HEK293T (cell line): ENCODE measurements at regions not wholly inside any gene's neighbourhood (a gene's known extent, or its start where the extent isn't known, plus 50 kb on each side); places are given as distances from the start of the nearest gene placed in this dataset.

ENCODE experiments used
- ARNT ChIP-seq: fragments of 450-650 bp; IDR thresholded peaks from 2 replicates; pipeline ENCODE4 v1.6.1; 2017; ENCODE audit warnings: mild to moderate bottlenecking
- ELF4 ChIP-seq: fragments of 450-650 bp; IDR thresholded peaks from 2 replicates; pipeline ENCODE4 v1.6.1; 2017; ENCODE audit warnings: antibody characterized with exemption
- FOXA1 ChIP-seq: fragments of 450-650 bp; IDR thresholded peaks from 2 replicates; pipeline ENCODE4 v1.6.1; 2016; ENCODE audit warnings: mild to moderate bottlenecking
- FOXK2 ChIP-seq: fragments of 450-650 bp; IDR thresholded peaks from 2 replicates; pipeline ENCODE4 v1.6.1; 2016; ENCODE audit warnings: mild to moderate bottlenecking
- FOXM1 ChIP-seq: fragments of 450-650 bp; IDR thresholded peaks from 2 replicates; pipeline ENCODE4 v1.6.1; 2017; ENCODE audit warnings: mild to moderate bottlenecking, borderline replicate concordance
- PKNOX1 ChIP-seq: fragments of 450-650 bp; IDR thresholded peaks from 2 replicates; pipeline ENCODE4 v1.6.1; 2016
- SP1 ChIP-seq: fragments of 450-650 bp; IDR thresholded peaks from 2 replicates; pipeline ENCODE4 v1.6.1; 2017
- SUZ12 ChIP-seq: fragments of 450-650 bp; IDR thresholded peaks from 2 replicates; pipeline ENCODE4 v1.6.1; 2016; ENCODE audit warnings: mild to moderate bottlenecking
- TARDBP ChIP-seq: fragments of 450-650 bp; IDR thresholded peaks from 2 replicates; pipeline ENCODE4 v1.6.1; 2016
- ZNF384 ChIP-seq: fragments of 450-650 bp; IDR thresholded peaks from 2 replicates; pipeline ENCODE4 v1.6.1; 2016

GRCh38 chr20:51284176-51284575 lies 258.3 kb downstream of the NFATC2 start:
- TF ChIP-seq SUZ12, result no peak
- no peak for TF ChIP-seq FOXK2
- no peak for TF ChIP-seq ZNF384
- no peak for TF ChIP-seq TARDBP
- TF ChIP-seq FOXA1, result no peak
- TF ChIP-seq ELF4, result no peak
- no peak for TF ChIP-seq FOXM1
- no peak for TF ChIP-seq PKNOX1
- TF ChIP-seq SP1, result no peak
- TF ChIP-seq ARNT, result no peak
